Activated B cell treated with CpG ODN at 0.5 μM for 24 hours (primary cell): ENCODE measurements at regions not wholly inside any gene's neighbourhood (a gene's known extent, or its start where the extent isn't known, plus 50 kb on each side); places are given as distances from the start of the nearest gene placed in this dataset.

Experiments used
- ATAC-seq: fragments of 200-7000 bp; cut with Tn5 transposase; one replicate; pipeline ENCODE4 v1.10.0; 2021; ENCODE audit warnings: low read depth, mild to moderate bottlenecking, moderate library complexity
- CTCF ChIA-PET: fragments of 350-600 bp; sonication (Branson Sonifier 250); formaldehyde crosslinking; loops from one replicate; lab custom pipeline; 2021; ENCODE audit warnings: antibody characterized with exemption; lab: Charles Lee
- POLR2A ChIA-PET: fragments of 350-600 bp; sonication (Branson Sonifier 250); formaldehyde crosslinking; loops from one replicate; lab custom pipeline; 2021; ENCODE audit warnings: antibody characterized with exemption; lab: Charles Lee
- DNase-seq: peaks from one replicate; pipeline ENCODE4 v3.0.0; 2022
- H3K27ac Mint-ChIP-seq: one replicate; pipeline ENCODE4 v1.8.0; 2020; ENCODE audit warnings: mixed read lengths
- H3K27me3 Mint-ChIP-seq: one replicate; pipeline ENCODE4 v1.8.0; 2021; ENCODE audit warnings: mixed read lengths
- H3K36me3 Mint-ChIP-seq: one replicate; pipeline ENCODE4 v1.8.0; 2021; ENCODE audit warnings: low read depth, mixed read lengths
- H3K4me1 Mint-ChIP-seq: one replicate; pipeline ENCODE4 v1.8.0; 2021; ENCODE audit warnings: mixed read lengths
- H3K4me3 Mint-ChIP-seq: one replicate; pipeline ENCODE4 v1.8.0; 2020; ENCODE audit warnings: mild to moderate bottlenecking, mixed read lengths
- H3K9me3 Mint-ChIP-seq: one replicate; pipeline ENCODE4 v1.8.0; 2020; ENCODE audit warnings: mixed read lengths
- intact Hi-C: fragments of 100-400 bp; cut with micrococcal nuclease; formaldehyde crosslinking; loops from one replicate; pipeline ENCODE4 v1.15.1; 2024
- TF ChIP-seq, protein P1 (sequence below): fragments of 200-600 bp; IDR thresholded peaks from one replicate; pipeline ENCODE4 v1.8.0; 2022; ENCODE audit warnings: antibody characterized with exemption, mild to moderate bottlenecking

GRCh38 chr1:14396100-14396499, 202.4 kb upstream of the KAZN start:
- TF ChIP-seq, protein P1, sequence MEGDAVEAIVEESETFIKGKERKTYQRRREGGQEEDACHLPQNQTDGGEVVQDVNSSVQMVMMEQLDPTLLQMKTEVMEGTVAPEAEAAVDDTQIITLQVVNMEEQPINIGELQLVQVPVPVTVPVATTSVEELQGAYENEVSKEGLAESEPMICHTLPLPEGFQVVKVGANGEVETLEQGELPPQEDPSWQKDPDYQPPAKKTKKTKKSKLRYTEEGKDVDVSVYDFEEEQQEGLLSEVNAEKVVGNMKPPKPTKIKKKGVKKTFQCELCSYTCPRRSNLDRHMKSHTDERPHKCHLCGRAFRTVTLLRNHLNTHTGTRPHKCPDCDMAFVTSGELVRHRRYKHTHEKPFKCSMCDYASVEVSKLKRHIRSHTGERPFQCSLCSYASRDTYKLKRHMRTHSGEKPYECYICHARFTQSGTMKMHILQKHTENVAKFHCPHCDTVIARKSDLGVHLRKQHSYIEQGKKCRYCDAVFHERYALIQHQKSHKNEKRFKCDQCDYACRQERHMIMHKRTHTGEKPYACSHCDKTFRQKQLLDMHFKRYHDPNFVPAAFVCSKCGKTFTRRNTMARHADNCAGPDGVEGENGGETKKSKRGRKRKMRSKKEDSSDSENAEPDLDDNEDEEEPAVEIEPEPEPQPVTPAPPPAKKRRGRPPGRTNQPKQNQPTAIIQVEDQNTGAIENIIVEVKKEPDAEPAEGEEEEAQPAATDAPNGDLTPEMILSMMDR, result no peak
- DNase-seq (no peak), ATAC-seq (no peak)
- ChIA-PET CTCF (no interaction called here), POLR2A (no interaction called here)
- Mint-ChIP-seq H3K27ac (no peak overlapping the region), H3K27me3 (peaks cover 9% of the 10 kb centered on the region), H3K4me1 (no peaks in the 10 kb centered on the region), H3K4me3 (no peak overlapping the region), H3K9me3 (no peaks in the 10 kb centered on the region), H3K36me3 (no peaks in the 10 kb centered on the region)
- intact Hi-C loops, result no loop called here

DNA sequence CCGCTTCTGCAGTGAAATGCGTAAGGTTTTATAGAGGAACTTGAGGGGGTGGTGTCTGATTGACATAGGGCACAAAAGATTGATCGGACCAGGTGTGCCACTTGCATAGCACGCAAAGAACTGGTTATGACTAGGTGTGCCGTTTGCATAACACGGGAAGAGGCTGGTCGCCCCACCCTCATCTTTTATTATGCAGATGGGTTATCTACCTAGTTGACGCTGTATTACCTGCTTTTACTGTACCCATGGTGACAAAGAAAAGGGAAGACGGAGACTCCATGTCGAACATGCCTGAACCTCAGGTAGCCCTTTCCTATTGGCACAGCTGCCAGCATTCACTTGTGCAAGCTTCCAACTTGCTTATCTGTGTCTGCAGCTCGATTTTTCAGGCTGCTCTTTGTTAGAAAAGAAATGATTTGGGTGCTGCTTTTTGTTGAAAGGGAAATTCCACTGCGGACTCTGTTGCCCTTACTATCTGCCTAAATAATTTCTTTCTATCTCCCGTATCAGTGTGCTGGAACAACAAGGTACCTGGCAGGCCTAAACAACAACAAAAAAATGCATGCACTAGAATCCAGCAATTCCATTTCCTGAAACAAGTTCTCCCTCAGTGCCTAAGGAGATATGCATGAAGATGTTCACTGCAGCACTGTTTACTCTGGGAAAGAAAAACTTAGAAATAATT, 194.4 kb upstream of the KAZN start:
- ChIA-PET POLR2A (no interaction called here), CTCF (no interaction called here)

DNA sequence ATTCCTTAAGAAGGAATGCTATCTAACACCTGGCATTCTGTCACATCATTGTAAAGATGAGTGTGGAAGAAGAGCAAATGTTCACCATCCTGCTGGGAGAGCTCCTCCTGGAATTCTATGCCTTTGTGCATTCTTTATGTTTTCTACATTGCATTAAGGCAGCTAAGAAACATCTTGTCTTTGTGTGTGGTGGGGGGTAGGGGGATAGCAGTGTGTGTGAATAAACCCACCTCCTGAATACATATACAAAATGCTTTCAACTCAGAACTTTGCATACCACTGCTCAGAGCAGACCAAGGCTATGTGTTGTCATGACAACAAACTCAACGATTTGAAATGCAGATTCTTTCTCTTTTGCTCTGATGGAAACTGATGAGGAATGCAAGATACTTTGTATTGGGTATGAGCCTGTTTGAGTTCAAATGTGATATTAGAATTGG, 193.6 kb upstream of the KAZN start:
- Mint-ChIP-seq H3K27ac (no peak overlapping the region), H3K27me3 (peaks cover 4% of the 10 kb centered on the region), H3K4me1 (no peaks in the 10 kb centered on the region), H3K4me3 (no peak overlapping the region), H3K9me3 (no peaks in the 10 kb centered on the region), H3K36me3 (no peaks in the 10 kb centered on the region)
- intact Hi-C loops, result no loop called here
- TF ChIP-seq, protein P1, result no peak
- CTCF ChIA-PET, result no interaction called here
- POLR2A ChIA-PET, result no interaction called here
- DNase-seq, result no peak
- ATAC-seq, result no peak

More for the DNA sequence above, 194.4 kb upstream of the KAZN start:
- H3K4me3 Mint-ChIP-seq, result no peak overlapping the region
- DNase-seq, result no peak
- H3K27me3 Mint-ChIP-seq, result peaks cover 4% of the 10 kb centered on the region
- TF ChIP-seq, protein P1, result no peak
- no peaks in the 10 kb centered on the region for H3K4me1 Mint-ChIP-seq
- no peaks in the 10 kb centered on the region for H3K36me3 Mint-ChIP-seq
- intact Hi-C loops, result no loop called here
- no peaks in the 10 kb centered on the region for H3K9me3 Mint-ChIP-seq
- no peak overlapping the region for H3K27ac Mint-ChIP-seq
- no peak for ATAC-seq

GRCh38 chr1:14412235-14412634, 186.2 kb upstream of the KAZN start:
- no peaks in the 10 kb centered on the region for H3K4me1 Mint-ChIP-seq
- H3K4me3 Mint-ChIP-seq, result no peak overlapping the region
- H3K36me3 Mint-ChIP-seq, result no peaks in the 10 kb centered on the region
- no peaks in the 10 kb centered on the region for H3K9me3 Mint-ChIP-seq
- ATAC-seq (no peak), DNase-seq (no peak)
- CTCF ChIA-PET, result no interaction called here
- POLR2A ChIA-PET, result no interaction called here
- TF ChIP-seq, protein P1, result no peak
- intact Hi-C loops, result no loop called here
- peaks cover 7% of the 10 kb centered on the region for H3K27me3 Mint-ChIP-seq
- no peak overlapping the region for H3K27ac Mint-ChIP-seq

GRCh38 chr1:14413819-14414490, 184.5 kb upstream of the KAZN start:
- no peaks in the 10 kb centered on the region for H3K9me3 Mint-ChIP-seq
- intact Hi-C loops, result no loop called here
- no peak for ATAC-seq
- H3K27ac Mint-ChIP-seq, result no peak overlapping the region
- ChIA-PET POLR2A (no interaction called here), CTCF (no interaction called here)
- H3K36me3 Mint-ChIP-seq, result no peaks in the 10 kb centered on the region
- no peak overlapping the region for H3K4me3 Mint-ChIP-seq
- H3K4me1 Mint-ChIP-seq, result no peaks in the 10 kb centered on the region
- peaks cover 4% of the 10 kb centered on the region for H3K27me3 Mint-ChIP-seq
- no peak for DNase-seq
- TF ChIP-seq, protein P1, result no peak
